Neutrophil (primary cell): ENCODE measurements at regions not wholly inside any gene's neighbourhood (a gene's known extent, or its start where the extent isn't known, plus 50 kb on each side); places are given as distances from the start of the nearest gene placed in this dataset.

ENCODE experiments used
- H3K27ac ChIP-seq: fragments of 200-600 bp; sonication (generic); 2 replicates; pipeline ENCODE4 v1.5.1; 2016; ENCODE audit warnings: mild to moderate bottlenecking, moderate library complexity
- H3K27me3 ChIP-seq: fragments of 200-600 bp; sonication (generic); 2 replicates; pipeline ENCODE4 v1.6.0; 2016; ENCODE audit warnings: mild to moderate bottlenecking
- H3K36me3 ChIP-seq: fragments of 200-600 bp; sonication (generic); 2 replicates; pipeline ENCODE4 v1.5.1; 2017
- H3K4me1 ChIP-seq, 2 experiments: fragments of 200-600 bp in 1 of 2; sonication (generic) in 1 of 2; 1 replicate in 1 of 2; 2 replicates in 1 of 2; pipeline versions ENCODE4 v1.5.1 to v1.6.1; 2013 to 2016; ENCODE audit warnings: low read depth in 1 of 2, low read length in 1 of 2, mild to moderate bottlenecking in 1 of 2, moderate library complexity in 1 of 2; ENCODE audit not compliant: control insufficient read depth in 1 of 2, insufficient read depth in 1 of 2
- H3K4me3 ChIP-seq, 2 experiments: fragments of 200-600 bp in 1 of 2; sonication (generic) in 1 of 2; 1 replicate in 1 of 2; 2 replicates in 1 of 2; pipeline ENCODE4 v1.5.1; 2013 to 2016; ENCODE audit warnings: low read depth in 1 of 2, low read length in 1 of 2, mild to moderate bottlenecking in 1 of 2, moderate library complexity in 1 of 2
- H3K9me3 ChIP-seq: fragments of 200-600 bp; sonication (generic); 2 replicates; pipeline ENCODE4 v1.5.1; 2016
- CTCF ChIP-seq: fragments of 200-600 bp; sonication (generic); IDR thresholded peaks from 2 replicates; pipeline ENCODE4 v1.5.1; 2016; ENCODE audit warnings: antibody characterized with exemption

- no peaks in the 10 kb centered on the region for H3K4me1 ChIP-seq
- no peak overlapping the region for H3K4me3 ChIP-seq
- no peaks in the 10 kb centered on the region for H3K36me3 ChIP-seq
- peaks cover 9% of the 10 kb centered on the region for H3K27me3 ChIP-seq
- H3K9me3 ChIP-seq = no peaks in the 10 kb centered on the region
- TF ChIP-seq CTCF = no peak
- H3K27ac ChIP-seq = no peak overlapping the region
These were observed 92.6 kb downstream of the YTHDF1 start for GRCh38 chr20:63123331-63123741.

GRCh38 chr20:63122626-63123025 is 93.3 kb downstream of the YTHDF1 start:
- Histone ChIP-seq H3K4me1 (no peaks in the 10 kb centered on the region), H3K27me3 (peaks cover 9% of the 10 kb centered on the region), H3K9me3 (no peaks in the 10 kb centered on the region), H3K36me3 (no peaks in the 10 kb centered on the region), H3K4me3 (no peak overlapping the region), H3K27ac (no peak overlapping the region)
- TF ChIP-seq CTCF = no peak

- Histone ChIP-seq H3K36me3 (no peaks in the 10 kb centered on the region), H3K27ac (no peak overlapping the region), H3K9me3 (no peaks in the 10 kb centered on the region), H3K4me3 (no peak overlapping the region), H3K4me1 (no peaks in the 10 kb centered on the region), H3K27me3 (peaks cover 15% of the 10 kb centered on the region)
- TF ChIP-seq CTCF = no peak
These were observed 94.1 kb downstream of the YTHDF1 start for GRCh38 chr20:63121749-63122405.

GRCh38 chr20:63121246-63121645 is 94.7 kb downstream of the YTHDF1 start:
- H3K4me1 ChIP-seq = no peaks in the 10 kb centered on the region
- H3K27me3 ChIP-seq = peaks cover 21% of the 10 kb centered on the region
- no peak for TF ChIP-seq CTCF
- no peak overlapping the region for H3K27ac ChIP-seq
- no peak overlapping the region for H3K4me3 ChIP-seq
- H3K9me3 ChIP-seq = no peaks in the 10 kb centered on the region
- no peaks in the 10 kb centered on the region for H3K36me3 ChIP-seq

GRCh38 chr20:63120808-63121090 is 95.2 kb downstream of the YTHDF1 start:
- TF ChIP-seq CTCF = no peak
- no peaks in the 10 kb centered on the region for H3K4me1 ChIP-seq
- H3K36me3 ChIP-seq = no peaks in the 10 kb centered on the region
- no peaks in the 10 kb centered on the region for H3K9me3 ChIP-seq
- no peak overlapping the region for H3K4me3 ChIP-seq
- H3K27ac ChIP-seq = no peak overlapping the region
- peaks cover 21% of the 10 kb centered on the region for H3K27me3 ChIP-seq
